ENCODE measurements at regions not wholly inside any gene's neighbourhood (a gene's known extent, or its start where the extent isn't known, plus 50 kb on each side); places are given as distances from the start of the nearest gene placed in this dataset.

- TF ChIP-seq, protein P1, sequence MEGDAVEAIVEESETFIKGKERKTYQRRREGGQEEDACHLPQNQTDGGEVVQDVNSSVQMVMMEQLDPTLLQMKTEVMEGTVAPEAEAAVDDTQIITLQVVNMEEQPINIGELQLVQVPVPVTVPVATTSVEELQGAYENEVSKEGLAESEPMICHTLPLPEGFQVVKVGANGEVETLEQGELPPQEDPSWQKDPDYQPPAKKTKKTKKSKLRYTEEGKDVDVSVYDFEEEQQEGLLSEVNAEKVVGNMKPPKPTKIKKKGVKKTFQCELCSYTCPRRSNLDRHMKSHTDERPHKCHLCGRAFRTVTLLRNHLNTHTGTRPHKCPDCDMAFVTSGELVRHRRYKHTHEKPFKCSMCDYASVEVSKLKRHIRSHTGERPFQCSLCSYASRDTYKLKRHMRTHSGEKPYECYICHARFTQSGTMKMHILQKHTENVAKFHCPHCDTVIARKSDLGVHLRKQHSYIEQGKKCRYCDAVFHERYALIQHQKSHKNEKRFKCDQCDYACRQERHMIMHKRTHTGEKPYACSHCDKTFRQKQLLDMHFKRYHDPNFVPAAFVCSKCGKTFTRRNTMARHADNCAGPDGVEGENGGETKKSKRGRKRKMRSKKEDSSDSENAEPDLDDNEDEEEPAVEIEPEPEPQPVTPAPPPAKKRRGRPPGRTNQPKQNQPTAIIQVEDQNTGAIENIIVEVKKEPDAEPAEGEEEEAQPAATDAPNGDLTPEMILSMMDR (IDR thresholded peaks at IDR 0.05; ENCODE audit: low read length) = no peak
- no peak for TF ChIP-seq EZH2 (optimal IDR thresholded peaks at IDR 0.05; ENCODE audit: low read depth, low read length)
- no peak for TF ChIP-seq EZH2phosphoT487 (IDR thresholded peaks at IDR 0.05; ENCODE audit: low read length)
These were observed 464.4 kb upstream of the SEMA6A start for GRCh38 chr5:117039035-117039434.
